Activated CD4-positive, alpha-beta T cell treated with anti-CD3 and anti-CD28 coated beads, Interleukin-2, amount 50 U/mL, for 4 hours (primary cell): ENCODE measurements at regions not wholly inside any gene's neighbourhood (a gene's known extent, or its start where the extent isn't known, plus 50 kb on each side); places are given as distances from the start of the nearest gene placed in this dataset.

Experiments used
- DNase-seq, 2 experiments: peaks; one replicate each; pipeline ENCODE4 v3.0.0-alpha.2; 2020

GRCh38 chr3:150264561-150265279, 143.4 kb upstream of the TSC22D2 start:
- no peak for DNase-seq

GRCh38 chr3:150261958-150262357, 146.1 kb upstream of the TSC22D2 start:
- DNase-seq = no peak

- DNase-seq = no peak
Observed at GRCh38 chr3:150261418-150261817, 146.7 kb upstream of the TSC22D2 start.

GRCh38 chr3:150260398-150260710, 147.7 kb upstream of the TSC22D2 start:
- no peak for DNase-seq

GRCh38 chr3:150259526-150260397, 148.3 kb upstream of the TSC22D2 start:
- DNase-seq = no peak

- DNase-seq = no peak
Observed at GRCh38 chr3:150256782-150257181, 151.3 kb upstream of the TSC22D2 start.

GRCh38 chr3:150256318-150256717, 151.8 kb upstream of the TSC22D2 start:
- DNase-seq = no peak

- no peak for DNase-seq
Observed at GRCh38 chr3:150255826-150256225, 152.3 kb upstream of the TSC22D2 start.

- no peak for DNase-seq
Observed at GRCh38 chr3:150255413-150255812, 152.7 kb upstream of the TSC22D2 start.

- no peak for DNase-seq
Observed at GRCh38 chr3:150254309-150254708, 153.8 kb upstream of the TSC22D2 start.

GRCh38 chr3:150253622-150254021, 154.5 kb upstream of the TSC22D2 start:
- DNase-seq = no peak

- no peak for DNase-seq
Observed at GRCh38 chr3:150252462-150252861, 155.6 kb upstream of the TSC22D2 start.

- DNase-seq = no peak
Observed at GRCh38 chr3:150251187-150252062, 156.7 kb upstream of the TSC22D2 start.

GRCh38 chr3:150249779-150250470, 158.2 kb upstream of the TSC22D2 start:
- DNase-seq = no peak

- no peak for DNase-seq
Observed at GRCh38 chr3:150248888-150249681, 159.0 kb upstream of the TSC22D2 start.

GRCh38 chr3:150248116-150248887, 159.8 kb upstream of the TSC22D2 start:
- no peak for DNase-seq

- no peak for DNase-seq
Observed at GRCh38 chr3:150247441-150247840, 160.7 kb upstream of the TSC22D2 start.

GRCh38 chr3:150243466-150243865, 164.6 kb upstream of the TSC22D2 start:
- DNase-seq = no peak

GRCh38 chr3:150242220-150242936, 165.7 kb upstream of the TSC22D2 start:
- DNase-seq = no peak

GRCh38 chr3:150240891-150241290, 167.2 kb upstream of the TSC22D2 start:
- DNase-seq = no peak
